Neutrophil (primary cell): ENCODE measurements at regions not wholly inside any gene's neighbourhood (a gene's known extent, or its start where the extent isn't known, plus 50 kb on each side); places are given as distances from the start of the nearest gene placed in this dataset.

Experiments used
- H3K27ac ChIP-seq: fragments of 200-600 bp; sonication (generic); 2 replicates; pipeline ENCODE4 v1.5.1; 2016; ENCODE audit warnings: mild to moderate bottlenecking, moderate library complexity
- H3K27me3 ChIP-seq: fragments of 200-600 bp; sonication (generic); 2 replicates; pipeline ENCODE4 v1.6.0; 2016; ENCODE audit warnings: mild to moderate bottlenecking
- H3K36me3 ChIP-seq: fragments of 200-600 bp; sonication (generic); 2 replicates; pipeline ENCODE4 v1.5.1; 2017
- H3K4me1 ChIP-seq, 2 experiments: fragments of 200-600 bp in 1 of 2; sonication (generic) in 1 of 2; 1 replicate in 1 of 2; 2 replicates in 1 of 2; pipeline versions ENCODE4 v1.5.1 to v1.6.1; 2013 to 2016; ENCODE audit warnings: low read depth in 1 of 2, low read length in 1 of 2, mild to moderate bottlenecking in 1 of 2, moderate library complexity in 1 of 2; ENCODE audit not compliant: control insufficient read depth in 1 of 2, insufficient read depth in 1 of 2
- H3K4me3 ChIP-seq, 2 experiments: fragments of 200-600 bp in 1 of 2; sonication (generic) in 1 of 2; 1 replicate in 1 of 2; 2 replicates in 1 of 2; pipeline ENCODE4 v1.5.1; 2013 to 2016; ENCODE audit warnings: low read depth in 1 of 2, low read length in 1 of 2, mild to moderate bottlenecking in 1 of 2, moderate library complexity in 1 of 2
- H3K9me3 ChIP-seq: fragments of 200-600 bp; sonication (generic); 2 replicates; pipeline ENCODE4 v1.5.1; 2016
- TF ChIP-seq, protein P1 (sequence below): fragments of 200-600 bp; sonication (generic); IDR thresholded peaks from 2 replicates; pipeline ENCODE4 v1.5.1; 2016; ENCODE audit warnings: antibody characterized with exemption

DNA sequence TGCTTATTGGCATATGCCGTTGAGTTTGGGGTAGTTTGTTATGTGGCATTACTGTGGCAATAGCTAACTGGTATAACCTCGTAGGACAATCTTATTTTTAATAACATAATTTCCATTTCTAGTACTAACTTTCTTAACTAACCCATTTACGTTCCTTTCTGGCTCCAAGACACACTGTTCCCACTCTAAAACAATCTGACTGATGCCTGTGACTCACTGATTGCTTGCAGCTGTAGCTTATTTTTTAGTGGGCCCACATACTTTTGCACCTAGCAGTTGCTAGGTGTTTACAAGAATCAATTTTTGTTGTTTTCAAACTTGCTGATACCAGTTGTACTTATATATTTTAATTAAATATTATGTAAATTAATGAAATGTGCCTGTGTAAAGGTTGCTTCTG lies 52.2 kb downstream of the FAT3 start:
- TF ChIP-seq, protein P1, sequence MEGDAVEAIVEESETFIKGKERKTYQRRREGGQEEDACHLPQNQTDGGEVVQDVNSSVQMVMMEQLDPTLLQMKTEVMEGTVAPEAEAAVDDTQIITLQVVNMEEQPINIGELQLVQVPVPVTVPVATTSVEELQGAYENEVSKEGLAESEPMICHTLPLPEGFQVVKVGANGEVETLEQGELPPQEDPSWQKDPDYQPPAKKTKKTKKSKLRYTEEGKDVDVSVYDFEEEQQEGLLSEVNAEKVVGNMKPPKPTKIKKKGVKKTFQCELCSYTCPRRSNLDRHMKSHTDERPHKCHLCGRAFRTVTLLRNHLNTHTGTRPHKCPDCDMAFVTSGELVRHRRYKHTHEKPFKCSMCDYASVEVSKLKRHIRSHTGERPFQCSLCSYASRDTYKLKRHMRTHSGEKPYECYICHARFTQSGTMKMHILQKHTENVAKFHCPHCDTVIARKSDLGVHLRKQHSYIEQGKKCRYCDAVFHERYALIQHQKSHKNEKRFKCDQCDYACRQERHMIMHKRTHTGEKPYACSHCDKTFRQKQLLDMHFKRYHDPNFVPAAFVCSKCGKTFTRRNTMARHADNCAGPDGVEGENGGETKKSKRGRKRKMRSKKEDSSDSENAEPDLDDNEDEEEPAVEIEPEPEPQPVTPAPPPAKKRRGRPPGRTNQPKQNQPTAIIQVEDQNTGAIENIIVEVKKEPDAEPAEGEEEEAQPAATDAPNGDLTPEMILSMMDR = no peak
- Histone ChIP-seq H3K4me1 (no peaks in the 10 kb centered on the region), H3K36me3 (no peaks in the 10 kb centered on the region), H3K27me3 (no peaks in the 10 kb centered on the region), H3K4me3 (no peak overlapping the region), H3K9me3 (no peaks in the 10 kb centered on the region), H3K27ac (no peak overlapping the region)

DNA sequence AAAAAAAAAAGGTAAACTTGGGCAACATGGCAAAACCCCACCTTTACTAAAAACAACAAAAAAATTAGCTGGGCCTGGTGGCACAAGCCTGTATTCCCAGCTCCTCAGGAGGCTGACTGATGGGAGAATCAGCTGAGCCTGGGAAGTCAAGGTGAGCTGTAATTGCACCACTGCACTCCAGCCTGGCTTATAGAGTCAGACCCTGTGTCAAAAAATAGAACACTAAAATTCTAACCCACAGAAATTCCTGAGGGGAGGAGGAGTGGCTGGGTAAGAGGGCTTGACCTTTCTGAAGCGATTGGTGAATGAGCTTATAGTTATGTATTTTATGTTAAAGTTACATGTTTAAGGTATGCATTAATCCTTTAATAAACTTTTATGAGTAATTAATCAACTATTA lies 53.3 kb downstream of the FAT3 start:
- TF ChIP-seq, protein P1 = no peak
- H3K27ac ChIP-seq = no peak overlapping the region
- no peaks in the 10 kb centered on the region for H3K9me3 ChIP-seq
- no peaks in the 10 kb centered on the region for H3K4me1 ChIP-seq
- no peaks in the 10 kb centered on the region for H3K27me3 ChIP-seq
- H3K36me3 ChIP-seq = no peaks in the 10 kb centered on the region
- no peak overlapping the region for H3K4me3 ChIP-seq

- Histone ChIP-seq H3K9me3 (no peaks in the 10 kb centered on the region), H3K4me3 (no peak overlapping the region), H3K27me3 (no peaks in the 10 kb centered on the region), H3K4me1 (no peaks in the 10 kb centered on the region), H3K36me3 (no peaks in the 10 kb centered on the region), H3K27ac (no peak overlapping the region)
- TF ChIP-seq, protein P1 = no peak
These were observed 54.3 kb downstream of the FAT3 start for GRCh38 chr11:92278791-92279433.

- Histone ChIP-seq H3K36me3 (no peaks in the 10 kb centered on the region), H3K27ac (no peak overlapping the region), H3K4me3 (no peak overlapping the region), H3K4me1 (no peaks in the 10 kb centered on the region), H3K9me3 (no peaks in the 10 kb centered on the region), H3K27me3 (no peaks in the 10 kb centered on the region)
- TF ChIP-seq, protein P1 = no peak
These were observed 59.5 kb downstream of the FAT3 start for GRCh38 chr11:92284107-92284506.

- Histone ChIP-seq H3K4me1 (no peaks in the 10 kb centered on the region), H3K4me3 (no peak overlapping the region), H3K36me3 (no peaks in the 10 kb centered on the region), H3K27me3 (no peaks in the 10 kb centered on the region), H3K27ac (no peak overlapping the region), H3K9me3 (no peaks in the 10 kb centered on the region)
- TF ChIP-seq, protein P1 = no peak
These were observed 59.9 kb downstream of the FAT3 start for GRCh38 chr11:92284558-92284957.

- Histone ChIP-seq H3K36me3 (no peaks in the 10 kb centered on the region), H3K4me1 (no peaks in the 10 kb centered on the region), H3K27ac (no peak overlapping the region), H3K4me3 (no peak overlapping the region), H3K27me3 (no peaks in the 10 kb centered on the region), H3K9me3 (no peaks in the 10 kb centered on the region)
- TF ChIP-seq, protein P1 = no peak
These were observed 61.2 kb downstream of the FAT3 start for GRCh38 chr11:92285776-92286175.
